WI38 (cell line): ENCODE measurements at regions not wholly inside any gene's neighbourhood (a gene's known extent, or its start where the extent isn't known, plus 50 kb on each side); places are given as distances from the start of the nearest gene placed in this dataset.

Source experiments
- H3K4me3 ChIP-seq: 2 replicates; pipeline ENCODE4 v1.5.1; 2011; ENCODE audit warnings: low read depth, mild to moderate bottlenecking, control low read depth, low read length
- CTCF ChIP-seq: IDR thresholded peaks from 2 replicates; pipeline ENCODE4 v1.5.1; 2012; ENCODE audit warnings: low read depth, mild to moderate bottlenecking, control low read depth, low read length

GRCh38 chr4:171101845-171102244 lies 711.4 kb upstream of the GALNTL6 start:
- TF ChIP-seq CTCF = no peak
- no peak overlapping the region for H3K4me3 ChIP-seq

GRCh38 chr4:171087089-171087488 lies 726.1 kb upstream of the GALNTL6 start:
- no peak overlapping the region for H3K4me3 ChIP-seq
- no peak for TF ChIP-seq CTCF

GRCh38 chr4:171067422-171067821 lies 745.8 kb upstream of the GALNTL6 start:
- no peak for TF ChIP-seq CTCF
- H3K4me3 ChIP-seq = no peak overlapping the region

- H3K4me3 ChIP-seq = no peak overlapping the region
- no peak for TF ChIP-seq CTCF
Measured at GRCh38 chr4:171049380-171049779, 763.8 kb upstream of the GALNTL6 start.

GRCh38 chr4:171042989-171043524 lies 770.1 kb upstream of the GALNTL6 start:
- no peak for TF ChIP-seq CTCF
- no peak overlapping the region for H3K4me3 ChIP-seq

- TF ChIP-seq CTCF = no peak
- H3K4me3 ChIP-seq = no peak overlapping the region
Measured at GRCh38 chr4:171035909-171036308, 777.3 kb upstream of the GALNTL6 start.

GRCh38 chr4:171031338-171031737 lies 781.9 kb upstream of the GALNTL6 start:
- TF ChIP-seq CTCF = no peak

More at GRCh38 chr4:171031338-171031737, 781.9 kb upstream of the GALNTL6 start:
- H3K4me3 ChIP-seq = no peak overlapping the region
